HG03175 (cell line): ENCODE measurements at regions not wholly inside any gene's neighbourhood (a gene's known extent, or its start where the extent isn't known, plus 50 kb on each side); places are given as distances from the start of the nearest gene placed in this dataset.

ENCODE experiments used
- ATAC-seq: cut with Tn5 transposase; IDR thresholded peaks from one replicate; pipeline ENCODE4 v1.9.1; 2021; ENCODE audit warnings: mild to moderate bottlenecking, moderate library complexity; ENCODE audit not compliant: unreplicated experiment

DNA sequence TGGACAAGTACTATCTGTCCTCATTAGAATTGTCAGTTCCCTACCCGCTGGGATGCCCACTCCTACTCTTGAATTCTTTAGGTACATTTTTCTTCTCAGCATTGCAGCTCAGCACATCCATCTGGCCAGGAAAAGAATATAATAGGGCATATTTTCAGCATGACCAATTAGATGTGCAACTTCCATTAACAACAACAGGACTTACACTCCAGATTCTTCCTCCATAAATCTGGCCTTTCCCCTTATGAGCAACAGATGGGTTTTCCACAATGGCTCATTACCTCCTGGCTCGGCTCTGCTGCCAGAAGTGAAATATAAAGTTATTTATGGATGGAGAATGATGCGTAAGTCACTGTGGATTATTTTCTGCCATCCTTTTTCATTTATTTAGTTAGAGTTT is 443.8 kb upstream of the TGFBR2 start:
- no peak for ATAC-seq

DNA sequence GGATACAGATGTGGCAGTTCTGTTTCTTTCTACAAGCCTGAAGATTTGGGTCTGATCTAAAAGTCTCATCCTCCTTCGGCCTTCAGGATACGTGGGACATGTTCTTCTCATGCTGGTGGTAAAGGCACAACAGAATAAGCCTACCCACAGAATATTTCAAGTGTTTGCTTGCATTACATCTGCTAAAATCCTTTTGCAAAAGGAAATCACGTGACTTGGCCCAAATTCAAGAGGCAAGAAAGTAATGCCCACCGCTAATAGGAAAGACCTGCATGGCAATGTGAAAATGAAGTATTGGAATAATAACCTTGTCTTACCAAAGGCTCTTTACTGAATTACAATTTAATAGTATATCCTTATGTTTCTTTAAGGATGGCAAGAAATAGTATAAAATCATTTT is 439.9 kb upstream of the TGFBR2 start:
- no peak for ATAC-seq

DNA sequence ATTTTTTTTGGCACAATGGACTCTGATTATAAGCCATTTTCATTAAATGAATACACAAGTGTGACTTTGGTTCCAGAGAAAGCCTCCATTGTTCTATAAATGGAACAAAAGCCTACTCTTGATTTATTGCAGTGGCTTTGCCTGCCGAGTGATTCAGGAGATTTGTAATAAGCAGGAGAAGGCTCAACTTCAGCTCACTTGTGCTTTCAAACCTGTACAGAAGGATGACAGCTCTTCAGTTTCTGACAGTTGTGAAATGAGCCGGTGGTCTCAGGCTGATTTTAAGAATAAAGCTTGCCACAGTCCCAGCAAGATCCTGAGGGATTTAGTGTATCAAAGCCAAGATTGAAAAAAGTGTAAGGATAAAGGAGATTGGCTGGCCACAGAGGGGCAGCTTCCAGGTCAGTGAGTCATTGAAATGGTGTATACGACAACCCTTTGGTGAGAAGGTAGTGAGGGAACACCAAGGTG is 438.8 kb upstream of the TGFBR2 start:
- no peak for ATAC-seq

DNA sequence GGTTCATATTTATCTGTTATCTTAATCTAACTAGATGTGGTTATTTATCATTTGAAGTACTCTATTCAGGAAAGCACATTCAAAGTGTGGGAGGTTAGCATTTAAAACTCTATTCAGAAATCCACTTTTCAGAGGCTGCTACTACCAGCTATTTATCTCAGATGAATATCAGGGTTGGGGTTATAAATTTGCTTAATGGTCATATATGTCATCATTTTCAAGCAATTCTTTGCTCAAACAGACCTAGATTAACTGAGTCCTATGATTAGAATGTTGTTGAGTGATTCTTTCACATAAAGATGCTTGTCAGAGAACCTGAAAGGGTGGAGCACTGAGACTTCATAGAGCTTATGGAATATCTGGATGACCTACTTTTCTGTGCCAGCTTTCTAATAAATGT is 436.9 kb upstream of the TGFBR2 start:
- ATAC-seq, result no peak

DNA sequence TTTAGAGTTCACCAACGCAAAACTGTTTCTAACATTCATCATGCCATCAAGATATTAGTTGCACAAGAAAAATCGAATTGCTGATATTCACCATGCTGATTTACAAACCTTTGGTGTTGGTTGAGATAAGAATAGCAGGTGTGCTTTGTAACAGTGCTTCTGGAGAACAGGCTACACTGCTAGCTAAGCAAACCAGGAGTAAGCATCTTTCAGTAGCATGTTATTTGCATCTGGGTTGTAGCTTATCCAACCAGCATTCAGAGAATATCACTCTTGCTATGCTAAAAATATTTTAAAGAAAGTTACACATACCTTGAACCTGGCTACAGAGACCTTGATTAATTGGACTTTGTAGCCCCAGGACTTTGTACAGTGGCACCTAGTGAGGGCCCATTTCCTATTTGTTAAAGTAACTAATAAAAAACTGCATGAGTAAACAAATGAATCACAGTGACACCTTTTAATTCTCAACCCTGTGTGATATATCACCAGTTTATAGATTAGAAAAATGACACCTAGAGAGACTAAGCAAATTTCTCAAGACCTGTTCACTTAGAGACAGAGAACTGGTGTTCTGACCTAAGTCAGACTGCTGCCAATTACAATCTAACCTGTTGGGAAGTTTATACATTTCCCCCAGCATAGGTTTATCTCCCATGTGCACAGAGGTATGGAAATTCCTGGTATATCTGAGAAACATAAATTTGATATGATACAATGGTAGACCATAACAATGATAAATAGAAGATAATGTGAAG is 435.5 kb upstream of the TGFBR2 start:
- no peak for ATAC-seq

GRCh38 chr3:30174357-30174756 is 432.0 kb upstream of the TGFBR2 start:
- ATAC-seq, result no peak

GRCh38 chr3:30180310-30181177 is 425.9 kb upstream of the TGFBR2 start:
- ATAC-seq, result no peak

DNA sequence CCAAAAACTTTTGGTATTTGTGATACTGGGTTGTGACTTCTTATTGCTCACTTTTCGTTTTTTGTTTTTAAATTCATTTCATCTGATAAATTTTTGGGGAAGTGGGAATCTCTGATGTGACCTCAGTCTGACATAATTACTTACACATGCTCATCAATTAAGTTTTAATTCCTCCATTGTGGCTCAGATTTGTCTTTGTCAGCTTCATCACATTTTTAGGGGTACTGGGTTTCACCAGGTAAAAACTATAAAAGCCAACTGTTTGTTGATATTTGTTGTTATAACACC is 425.3 kb upstream of the TGFBR2 start:
- no peak for ATAC-seq

DNA sequence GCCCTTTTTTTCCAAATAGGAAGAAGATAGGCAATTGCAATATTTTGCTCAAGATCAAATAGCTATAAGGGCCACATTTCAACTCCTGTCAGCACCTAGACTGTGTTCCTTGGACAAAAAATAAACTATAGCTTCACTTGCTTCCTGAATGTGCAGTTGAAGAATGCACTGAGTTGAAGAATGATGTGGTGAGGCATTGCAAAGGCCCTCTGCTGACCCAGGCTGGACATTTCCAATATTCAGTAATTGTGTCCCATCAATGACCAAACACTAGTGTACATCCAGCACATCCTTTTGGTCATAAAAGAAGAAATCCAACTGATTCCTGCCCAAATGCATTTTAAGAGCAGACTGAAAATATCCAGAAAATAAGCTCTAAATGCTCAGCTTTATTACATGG is 424.8 kb upstream of the TGFBR2 start:
- ATAC-seq, result no peak

DNA sequence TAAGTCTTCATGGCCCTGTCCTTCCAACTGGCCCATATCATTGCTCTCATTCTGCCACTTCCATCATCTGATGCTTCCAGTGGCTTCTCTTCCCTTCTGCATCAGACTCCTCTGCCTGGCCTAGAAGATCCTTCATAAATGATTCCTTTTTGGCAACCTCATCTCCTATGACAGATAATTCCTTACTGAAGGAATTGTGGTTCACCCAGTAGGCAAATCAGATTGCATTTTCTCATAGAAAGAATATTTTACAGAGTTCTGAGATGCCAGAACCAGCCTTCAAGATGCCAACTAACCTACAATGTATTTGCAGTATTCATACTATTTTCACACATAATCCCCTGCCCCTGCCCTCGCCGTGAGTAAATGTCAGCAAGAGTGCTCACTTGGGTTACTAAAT is 423.0 kb upstream of the TGFBR2 start:
- no peak for ATAC-seq

DNA sequence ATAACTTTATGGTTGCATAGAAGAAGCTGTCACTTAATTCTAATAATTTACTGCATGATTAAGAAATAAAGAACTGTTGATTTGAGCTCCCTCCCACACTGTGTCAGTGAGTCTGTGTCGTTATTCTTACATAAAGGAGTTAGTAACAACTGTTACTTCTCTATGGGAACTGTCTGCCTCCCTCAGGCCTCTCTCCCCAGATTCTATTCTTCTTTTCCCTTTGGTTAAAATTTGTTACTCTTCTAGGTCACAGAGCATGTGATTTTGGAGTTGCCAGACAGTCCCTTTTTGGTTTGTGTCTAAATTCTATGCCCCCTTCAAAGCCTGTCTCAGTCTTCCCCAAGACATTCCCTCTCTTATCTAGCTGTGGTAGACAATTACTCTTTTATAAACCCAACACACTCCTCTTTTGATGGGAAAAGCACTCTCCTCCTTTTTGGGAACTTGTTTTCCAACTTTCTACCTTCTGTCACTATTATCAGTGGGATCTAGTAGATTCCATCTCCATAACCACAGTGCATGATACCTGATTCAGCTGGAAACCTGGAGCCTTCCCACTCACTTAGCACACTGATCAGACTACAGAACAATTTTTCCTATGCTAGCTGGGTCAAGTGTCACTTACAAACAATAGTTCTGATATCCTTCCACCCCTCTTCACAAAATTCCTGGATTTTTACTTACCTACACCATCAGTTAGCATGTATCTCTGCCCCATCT is 422.1 kb upstream of the TGFBR2 start:
- ATAC-seq, result no peak

DNA sequence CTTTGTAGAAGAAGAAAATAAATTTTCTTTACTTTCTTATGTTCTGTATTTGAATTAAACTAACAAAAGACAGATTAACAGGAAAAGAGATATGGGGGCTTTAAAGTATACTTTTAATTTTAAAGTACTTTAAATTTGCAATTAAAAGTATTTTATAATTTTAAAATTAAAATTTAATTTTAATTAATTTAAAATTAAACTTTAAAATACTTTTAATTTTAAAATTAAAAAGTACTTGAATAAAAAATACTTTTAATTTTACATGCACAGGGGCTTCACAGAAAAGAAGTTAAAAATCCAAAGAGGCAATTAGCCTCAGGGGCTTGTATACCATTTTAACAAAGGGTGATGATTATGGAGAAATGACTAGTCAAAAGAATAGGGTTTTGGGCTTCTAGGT is 420.5 kb upstream of the TGFBR2 start:
- no peak for ATAC-seq

DNA sequence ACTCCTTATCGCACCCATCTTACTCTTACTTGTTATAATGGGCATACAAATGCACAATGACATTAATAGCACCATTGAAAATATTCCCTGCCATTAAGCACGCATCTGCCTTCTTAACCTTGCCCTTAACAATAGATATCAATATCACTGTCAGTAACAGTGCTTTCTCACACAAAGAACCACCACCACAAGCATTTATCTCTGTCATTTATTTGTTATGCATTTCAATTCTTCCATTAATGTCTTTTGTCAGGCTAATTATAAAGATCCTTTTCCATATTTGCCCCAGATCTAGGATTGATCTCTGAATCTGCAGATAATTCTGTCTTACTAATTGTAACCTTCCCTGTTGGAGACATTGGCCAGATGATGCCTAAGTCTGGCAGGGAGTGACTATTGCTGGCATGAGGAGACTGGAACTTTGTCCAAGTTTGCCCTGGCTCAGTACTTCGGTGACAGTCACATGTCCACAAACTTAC is 419.6 kb upstream of the TGFBR2 start:
- no peak for ATAC-seq

DNA sequence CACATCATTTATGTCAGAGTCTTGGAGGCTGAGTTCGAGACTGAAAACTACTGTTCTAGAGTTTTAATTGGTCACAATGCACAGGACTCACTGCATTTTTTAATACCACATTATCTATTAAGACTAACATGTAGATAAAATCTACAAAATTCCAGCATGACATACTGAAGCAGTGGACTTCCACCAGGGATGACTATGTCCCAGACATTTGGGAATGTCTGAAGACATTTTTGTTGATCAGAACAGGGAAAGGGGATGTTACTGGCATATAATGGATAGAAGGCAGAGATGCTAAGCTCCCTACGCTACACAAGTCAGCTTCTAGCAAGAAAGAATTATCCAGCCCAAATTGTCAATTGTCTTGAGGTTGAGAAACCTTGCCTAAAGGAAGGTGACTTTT is 419.0 kb upstream of the TGFBR2 start:
- no peak for ATAC-seq

GRCh38 chr3:30188713-30189112 is 417.7 kb upstream of the TGFBR2 start:
- no peak for ATAC-seq

GRCh38 chr3:30189900-30190299 is 416.5 kb upstream of the TGFBR2 start:
- ATAC-seq, result no peak

GRCh38 chr3:30193625-30194044 is 412.8 kb upstream of the TGFBR2 start:
- ATAC-seq, result no peak

- ATAC-seq, result no peak
These were observed 411.0 kb upstream of the TGFBR2 start for GRCh38 chr3:30195352-30195751.

- no peak for ATAC-seq
These were observed 408.2 kb upstream of the TGFBR2 start for GRCh38 chr3:30198162-30198561.

DNA sequence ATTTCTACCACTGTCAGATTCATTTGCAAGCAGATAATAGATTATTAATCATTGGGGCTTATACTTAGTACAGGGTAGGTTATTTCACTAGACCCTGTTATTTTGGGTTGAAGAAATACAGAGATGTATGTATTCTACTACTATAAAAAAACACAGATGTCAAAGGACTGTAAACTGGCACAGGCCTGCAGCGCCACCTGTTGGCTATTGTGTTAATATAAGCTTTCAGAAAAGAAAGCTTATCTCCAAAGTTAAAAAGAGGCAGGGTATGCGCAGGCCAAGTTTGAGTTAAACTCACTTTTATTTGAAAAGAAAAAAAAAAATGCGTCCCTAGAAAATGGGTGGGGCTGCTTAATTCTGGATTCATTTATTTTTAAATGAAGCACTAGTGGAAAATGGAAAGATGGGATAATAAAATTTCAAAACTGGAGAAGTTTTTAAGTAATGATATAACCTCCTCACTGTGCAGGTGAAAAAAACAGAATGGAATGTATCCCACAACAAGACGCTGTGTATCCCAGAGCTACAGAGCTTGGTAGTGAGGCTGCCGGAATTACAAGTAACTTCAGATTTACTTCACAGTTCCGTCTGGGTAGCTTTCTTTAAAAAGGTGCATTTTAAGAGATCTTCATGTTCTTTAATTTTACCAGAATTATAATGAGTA is 407.2 kb upstream of the TGFBR2 start:
- peak; percentile 74 for ATAC-seq

DNA sequence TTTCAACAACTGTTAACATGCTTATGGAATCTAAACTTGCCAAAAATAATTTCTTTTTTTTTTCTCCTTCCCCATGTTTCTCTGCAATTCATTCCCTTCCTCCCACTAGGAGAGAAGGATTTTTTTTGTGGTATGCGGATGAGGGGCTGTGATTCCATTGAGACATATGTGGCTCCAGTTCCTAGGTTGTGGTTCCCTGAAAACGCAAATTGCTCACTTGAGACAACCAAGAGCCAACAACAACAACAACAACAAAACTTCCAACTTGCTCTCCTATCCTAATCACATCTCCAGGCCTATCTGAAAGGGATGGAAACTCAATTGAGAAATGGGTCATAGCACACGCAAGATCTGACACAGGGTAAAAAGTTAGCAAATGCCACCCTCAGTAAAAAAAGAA is 406.5 kb upstream of the TGFBR2 start:
- ATAC-seq, result no peak
